ENCODE measurements at regions not wholly inside any gene's neighbourhood (a gene's known extent, or its start where the extent isn't known, plus 50 kb on each side); places are given as distances from the start of the nearest gene placed in this dataset.

DNA sequence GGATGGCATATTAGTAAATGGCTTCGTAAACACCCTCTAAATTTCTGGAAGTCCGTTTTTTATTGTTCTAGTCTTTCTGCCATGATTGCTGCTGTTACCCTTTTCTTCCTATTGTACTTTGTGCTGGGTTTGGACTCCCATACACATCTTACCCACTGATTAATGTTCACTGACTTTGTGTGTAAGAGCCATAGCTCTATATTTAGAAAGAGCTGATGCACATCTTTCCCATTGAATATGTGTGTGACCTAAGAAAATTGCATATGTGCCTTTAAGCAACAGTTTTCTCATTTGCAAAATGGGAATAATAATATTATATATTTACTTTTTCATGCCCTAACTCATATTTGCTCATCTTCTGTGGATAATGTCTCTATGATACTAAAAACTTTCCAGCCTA lies 135.8 kb upstream of the DLX6 start:
- Histone ChIP-seq H3K36me3 (ENCODE audit: insufficient read depth, low read length) (no peaks in the 10 kb centered on the region), H3K27me3 (ENCODE audit: low read length) (no peaks in the 10 kb centered on the region), H3K4me1 (ENCODE audit: low read length) (no peaks in the 10 kb centered on the region), H3K9ac (ENCODE audit: low read length) (no peak overlapping the region), H3K27ac (ENCODE audit: low read length) (no peak overlapping the region), H4K20me1 (ENCODE audit: insufficient read depth, low read depth, low read length) (no peaks in the 10 kb centered on the region), H2AFZ (ENCODE audit: low read length) (no peak overlapping the region), H3K9me2 (replicated peaks; ENCODE audit: insufficient read depth, low read length) (no peaks in the 10 kb centered on the region), H3K4me2 (ENCODE audit: low read depth, low read length, poor library complexity, severe bottlenecking) (no peak overlapping the region), H3K9me3 (ENCODE audit: low read length) (no peaks in the 10 kb centered on the region), H3K79me2 (ENCODE audit: low read length) (no peaks in the 10 kb centered on the region), H3K4me3 (ENCODE audit: low read length) (no peak overlapping the region)
- no peak for DNase-seq

DNA sequence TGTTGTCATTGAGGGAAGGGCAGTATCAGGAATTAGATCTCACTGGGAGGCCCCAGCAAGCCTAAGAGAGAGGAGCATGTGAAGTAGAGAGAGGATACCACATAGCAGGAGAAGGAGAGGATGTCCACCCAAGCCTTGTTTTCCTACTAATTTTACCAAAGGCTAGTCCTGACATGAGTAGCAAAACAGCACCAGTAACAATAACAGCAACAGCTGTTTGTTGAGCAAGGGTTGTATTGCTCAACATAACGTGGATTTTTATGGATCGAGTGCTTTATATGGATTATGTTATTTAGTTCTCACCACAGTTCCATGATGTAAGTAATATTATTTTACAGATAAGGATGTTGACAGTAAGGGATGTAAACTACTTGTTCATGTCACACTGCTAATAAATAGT lies 135.2 kb upstream of the DLX6 start:
- Histone ChIP-seq H3K9me3 (ENCODE audit: low read length) (no peaks in the 10 kb centered on the region), H3K27me3 (ENCODE audit: low read length) (no peaks in the 10 kb centered on the region), H3K27ac (ENCODE audit: low read length) (no peak overlapping the region), H3K4me1 (ENCODE audit: low read length) (no peaks in the 10 kb centered on the region), H3K4me3 (ENCODE audit: low read length) (no peak overlapping the region), H3K9me2 (replicated peaks; ENCODE audit: insufficient read depth, low read length) (no peaks in the 10 kb centered on the region), H3K4me2 (ENCODE audit: low read depth, low read length, poor library complexity, severe bottlenecking) (no peak overlapping the region), H2AFZ (ENCODE audit: low read length) (no peak overlapping the region), H3K36me3 (ENCODE audit: insufficient read depth, low read length) (no peaks in the 10 kb centered on the region), H3K9ac (ENCODE audit: low read length) (no peak overlapping the region), H3K79me2 (ENCODE audit: low read length) (no peaks in the 10 kb centered on the region), H4K20me1 (ENCODE audit: insufficient read depth, low read depth, low read length) (no peaks in the 10 kb centered on the region)
- no peak for DNase-seq

DNA sequence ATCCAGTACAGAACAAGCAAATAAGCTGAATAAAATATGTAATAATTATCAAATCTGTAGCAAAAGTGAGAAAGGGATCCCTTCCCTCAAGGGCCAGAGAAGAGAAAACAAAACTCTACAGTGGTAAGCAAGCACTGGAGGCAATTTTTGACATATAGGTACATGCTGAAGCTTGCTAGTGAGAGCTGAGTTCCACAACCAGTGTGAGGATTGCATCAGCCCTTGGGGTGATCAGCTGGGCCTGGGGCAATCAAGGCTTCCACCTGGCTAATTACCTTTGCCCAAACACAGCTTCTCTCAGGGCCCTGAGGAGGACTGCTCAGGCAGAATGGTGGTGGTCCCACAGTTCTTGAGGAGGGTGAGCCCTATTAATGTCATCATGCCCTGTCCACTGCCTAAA lies 134.4 kb upstream of the DLX6 start:
- no peak overlapping the region for H3K27ac ChIP-seq (ENCODE audit: low read length)
- no peak for DNase-seq
- no peak overlapping the region for H2AFZ ChIP-seq (ENCODE audit: low read length)
- H3K79me2 ChIP-seq (ENCODE audit: low read length), result no peaks in the 10 kb centered on the region
- no peaks in the 10 kb centered on the region for H3K27me3 ChIP-seq (ENCODE audit: low read length)
- H3K36me3 ChIP-seq (ENCODE audit: insufficient read depth, low read length), result no peaks in the 10 kb centered on the region
- H3K9me3 ChIP-seq (ENCODE audit: low read length), result no peaks in the 10 kb centered on the region
- H3K4me3 ChIP-seq (ENCODE audit: low read length), result no peak overlapping the region
- H3K9ac ChIP-seq (ENCODE audit: low read length), result no peak overlapping the region
- H4K20me1 ChIP-seq (ENCODE audit: insufficient read depth, low read depth, low read length), result no peaks in the 10 kb centered on the region
- H3K4me1 ChIP-seq (ENCODE audit: low read length), result no peaks in the 10 kb centered on the region
- H3K4me2 ChIP-seq (ENCODE audit: low read depth, low read length, poor library complexity, severe bottlenecking), result no peak overlapping the region
- no peaks in the 10 kb centered on the region for H3K9me2 ChIP-seq (replicated peaks; ENCODE audit: insufficient read depth, low read length)

- H3K27ac ChIP-seq (ENCODE audit: low read length), result no peak overlapping the region
- DNase-seq, result no peak
- H3K4me2 ChIP-seq (ENCODE audit: low read depth, low read length, poor library complexity, severe bottlenecking), result no peak overlapping the region
- no peak overlapping the region for H3K9ac ChIP-seq (ENCODE audit: low read length)
- H4K20me1 ChIP-seq (ENCODE audit: insufficient read depth, low read depth, low read length), result no peaks in the 10 kb centered on the region
- no peak overlapping the region for H2AFZ ChIP-seq (ENCODE audit: low read length)
- H3K9me2 ChIP-seq (replicated peaks; ENCODE audit: insufficient read depth, low read length), result no peaks in the 10 kb centered on the region
- no peaks in the 10 kb centered on the region for H3K27me3 ChIP-seq (ENCODE audit: low read length)
- H3K79me2 ChIP-seq (ENCODE audit: low read length), result no peaks in the 10 kb centered on the region
- H3K9me3 ChIP-seq (ENCODE audit: low read length), result no peaks in the 10 kb centered on the region
- H3K36me3 ChIP-seq (ENCODE audit: insufficient read depth, low read length), result no peaks in the 10 kb centered on the region
- H3K4me1 ChIP-seq (ENCODE audit: low read length), result no peaks in the 10 kb centered on the region
- no peak overlapping the region for H3K4me3 ChIP-seq (ENCODE audit: low read length)
These were observed 117.9 kb upstream of the DLX6 start for GRCh38 chr7:96887426-96887825.

- Histone ChIP-seq H4K20me1 (ENCODE audit: insufficient read depth, low read depth, low read length) (no peaks in the 10 kb centered on the region), H3K4me3 (ENCODE audit: low read length) (no peak overlapping the region), H3K27me3 (ENCODE audit: low read length) (no peaks in the 10 kb centered on the region), H3K36me3 (ENCODE audit: insufficient read depth, low read length) (no peaks in the 10 kb centered on the region), H3K9me3 (ENCODE audit: low read length) (no peaks in the 10 kb centered on the region), H3K9ac (ENCODE audit: low read length) (no peak overlapping the region), H3K9me2 (replicated peaks; ENCODE audit: insufficient read depth, low read length) (no peaks in the 10 kb centered on the region), H2AFZ (ENCODE audit: low read length) (no peak overlapping the region), H3K4me2 (ENCODE audit: low read depth, low read length, poor library complexity, severe bottlenecking) (no peak overlapping the region), H3K79me2 (ENCODE audit: low read length) (no peaks in the 10 kb centered on the region), H3K4me1 (ENCODE audit: low read length) (no peaks in the 10 kb centered on the region), H3K27ac (ENCODE audit: low read length) (no peak overlapping the region)
- no peak for DNase-seq
These were observed 106.2 kb upstream of the DLX6 start for GRCh38 chr7:96899108-96899507.

DNA sequence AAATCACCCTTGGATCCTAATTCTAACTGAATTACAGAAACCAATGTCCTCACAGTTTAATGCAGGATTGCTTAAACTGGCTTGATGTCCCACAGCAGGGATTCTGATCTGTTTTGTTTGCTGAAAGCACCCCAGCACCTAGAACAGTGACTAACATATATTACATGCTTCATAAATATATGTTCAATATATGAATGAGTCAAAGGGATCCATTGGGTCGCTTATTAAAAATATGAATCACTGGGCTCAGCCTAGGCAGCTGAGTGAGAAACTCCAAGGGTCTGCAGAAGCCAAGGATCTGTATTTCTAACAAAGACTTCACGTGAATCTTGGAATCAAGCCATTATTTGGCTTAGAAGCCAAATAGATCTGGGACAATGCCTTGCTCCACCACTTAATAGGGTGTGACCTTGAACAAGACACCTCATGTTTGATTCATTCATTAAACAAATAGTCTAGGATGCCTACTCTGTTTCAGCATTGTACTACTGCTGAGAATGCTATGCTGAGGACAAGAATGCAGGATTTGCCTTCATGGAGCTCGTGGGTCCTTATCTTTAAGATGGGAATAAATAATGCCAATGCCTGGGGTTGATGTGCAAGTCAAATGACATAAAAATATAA lies 103.4 kb upstream of the DLX6 start:
- Histone ChIP-seq H3K9me3 (ENCODE audit: low read length) (no peaks in the 10 kb centered on the region), H3K27me3 (ENCODE audit: low read length) (no peaks in the 10 kb centered on the region), H3K4me3 (ENCODE audit: low read length) (no peak overlapping the region), H3K4me1 (ENCODE audit: low read length) (no peaks in the 10 kb centered on the region), H3K4me2 (ENCODE audit: low read depth, low read length, poor library complexity, severe bottlenecking) (no peak overlapping the region), H3K9ac (ENCODE audit: low read length) (no peak overlapping the region), H3K79me2 (ENCODE audit: low read length) (no peaks in the 10 kb centered on the region), H3K36me3 (ENCODE audit: insufficient read depth, low read length) (no peaks in the 10 kb centered on the region), H3K9me2 (replicated peaks; ENCODE audit: insufficient read depth, low read length) (no peaks in the 10 kb centered on the region), H2AFZ (ENCODE audit: low read length) (no peak overlapping the region), H3K27ac (ENCODE audit: low read length) (no peak overlapping the region), H4K20me1 (ENCODE audit: insufficient read depth, low read depth, low read length) (no peaks in the 10 kb centered on the region)
- DNase-seq, result no peak

GRCh38 chr7:96903906-96904305 lies 101.4 kb upstream of the DLX6 start:
- Histone ChIP-seq H3K27me3 (ENCODE audit: low read length) (no peaks in the 10 kb centered on the region), H3K79me2 (ENCODE audit: low read length) (no peaks in the 10 kb centered on the region), H3K9me2 (replicated peaks; ENCODE audit: insufficient read depth, low read length) (no peaks in the 10 kb centered on the region), H4K20me1 (ENCODE audit: insufficient read depth, low read depth, low read length) (no peaks in the 10 kb centered on the region), H3K36me3 (ENCODE audit: insufficient read depth, low read length) (no peaks in the 10 kb centered on the region), H3K9ac (ENCODE audit: low read length) (no peak overlapping the region), H3K27ac (ENCODE audit: low read length) (no peak overlapping the region), H3K9me3 (ENCODE audit: low read length) (no peaks in the 10 kb centered on the region), H3K4me1 (ENCODE audit: low read length) (no peaks in the 10 kb centered on the region), H3K4me3 (ENCODE audit: low read length) (no peak overlapping the region), H2AFZ (ENCODE audit: low read length) (no peak overlapping the region), H3K4me2 (ENCODE audit: low read depth, low read length, poor library complexity, severe bottlenecking) (no peak overlapping the region)
- DNase-seq, result no peak

- no peaks in the 10 kb centered on the region for H3K36me3 ChIP-seq (ENCODE audit: insufficient read depth, low read length)
- no peaks in the 10 kb centered on the region for H4K20me1 ChIP-seq (ENCODE audit: insufficient read depth, low read depth, low read length)
- no peak overlapping the region for H3K4me3 ChIP-seq (ENCODE audit: low read length)
These were observed 94.9 kb upstream of the DLX6 start for GRCh38 chr7:96910486-96910885.

DNA sequence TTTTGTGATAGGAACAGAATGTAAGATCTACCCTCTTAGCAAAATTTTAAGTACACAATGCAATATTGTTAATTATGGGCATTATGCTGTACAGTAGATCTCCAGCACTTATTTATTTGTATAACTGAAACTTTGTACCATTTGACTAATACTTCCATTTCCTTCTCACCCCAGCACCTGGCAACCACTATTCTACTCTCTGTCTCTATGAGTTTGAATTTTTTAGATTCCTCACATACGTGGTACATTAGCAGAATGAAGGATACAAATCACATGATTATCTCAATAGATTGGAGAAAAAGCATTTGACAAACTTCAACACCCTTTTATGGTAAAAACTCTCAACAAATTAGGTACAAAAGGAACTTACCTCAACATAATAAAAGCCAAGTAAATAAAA lies 90.3 kb upstream of the DLX6 start:
- no peak for DNase-seq
- H3K27ac ChIP-seq (ENCODE audit: low read length), result no peak overlapping the region
- no peaks in the 10 kb centered on the region for H3K9me2 ChIP-seq (replicated peaks; ENCODE audit: insufficient read depth, low read length)
- H3K9ac ChIP-seq (ENCODE audit: low read length), result no peak overlapping the region
- H3K4me3 ChIP-seq (ENCODE audit: low read length), result no peak overlapping the region
- no peak overlapping the region for H2AFZ ChIP-seq (ENCODE audit: low read length)
- no peaks in the 10 kb centered on the region for H3K36me3 ChIP-seq (ENCODE audit: insufficient read depth, low read length)
- no peaks in the 10 kb centered on the region for H4K20me1 ChIP-seq (ENCODE audit: insufficient read depth, low read depth, low read length)
- H3K27me3 ChIP-seq (ENCODE audit: low read length), result no peaks in the 10 kb centered on the region
- no peaks in the 10 kb centered on the region for H3K4me1 ChIP-seq (ENCODE audit: low read length)
- H3K79me2 ChIP-seq (ENCODE audit: low read length), result no peaks in the 10 kb centered on the region
- no peaks in the 10 kb centered on the region for H3K9me3 ChIP-seq (ENCODE audit: low read length)
- H3K4me2 ChIP-seq (ENCODE audit: low read depth, low read length, poor library complexity, severe bottlenecking), result no peak overlapping the region

More at GRCh38 chr7:96910486-96910885, 94.9 kb upstream of the DLX6 start:
- Histone ChIP-seq H3K27ac (ENCODE audit: low read length) (no peak overlapping the region), H3K4me2 (ENCODE audit: low read depth, low read length, poor library complexity, severe bottlenecking) (no peak overlapping the region), H3K4me1 (ENCODE audit: low read length) (no peaks in the 10 kb centered on the region), H3K27me3 (ENCODE audit: low read length) (no peaks in the 10 kb centered on the region), H3K9me3 (ENCODE audit: low read length) (no peaks in the 10 kb centered on the region), H3K79me2 (ENCODE audit: low read length) (no peaks in the 10 kb centered on the region), H3K9ac (ENCODE audit: low read length) (no peak overlapping the region), H3K9me2 (replicated peaks; ENCODE audit: insufficient read depth, low read length) (no peaks in the 10 kb centered on the region), H2AFZ (ENCODE audit: low read length) (no peak overlapping the region)
- DNase-seq, result no peak
